Activated CD4-positive, alpha-beta T cell treated with anti-CD3 and anti-CD28 coated beads, Interleukin-2, amount 10 ng/mL, durations not matched to agents 24 days and 14 days (primary cell): ENCODE measurements at regions not wholly inside any gene's neighbourhood (a gene's known extent, or its start where the extent isn't known, plus 50 kb on each side); places are given as distances from the start of the nearest gene placed in this dataset.

Experiments
- DNase-seq: peaks from one replicate; pipeline ENCODE4 v3.0.0; 2022
- H3K27ac Mint-ChIP-seq: one replicate; pipeline ENCODE4 v1.8.0; 2022; ENCODE audit warnings: mild to moderate bottlenecking, mixed read lengths
- H3K27me3 Mint-ChIP-seq: one replicate; pipeline ENCODE4 v1.8.0; 2022; ENCODE audit warnings: mixed read lengths
- H3K36me3 Mint-ChIP-seq: one replicate; pipeline ENCODE4 v1.8.0; 2022; ENCODE audit warnings: low read depth, mild to moderate bottlenecking, mixed read lengths
- H3K4me1 Mint-ChIP-seq: one replicate; pipeline ENCODE4 v1.8.0; 2021; ENCODE audit warnings: mixed read lengths
- H3K4me3 Mint-ChIP-seq: one replicate; pipeline ENCODE4 v1.8.0; 2022; ENCODE audit warnings: mild to moderate bottlenecking, moderate library complexity, mixed read lengths
- H3K9me3 Mint-ChIP-seq: one replicate; pipeline ENCODE4 v1.8.0; 2021; ENCODE audit warnings: mixed read lengths
- intact Hi-C: fragments of 100-400 bp; cut with micrococcal nuclease; formaldehyde crosslinking; loops from one replicate; pipeline ENCODE4 v1.15.1; 2023

- Mint-ChIP-seq H3K27ac (no peak overlapping the region), H3K4me1 (no peaks in the 10 kb centered on the region), H3K4me3 (no peak overlapping the region), H3K9me3 (no peaks in the 10 kb centered on the region), H3K36me3 (no peaks in the 10 kb centered on the region), H3K27me3 (peaks cover 2% of the 10 kb centered on the region)
- intact Hi-C loops = no loop called here
- no peak for DNase-seq
Measured at GRCh38 chr13:76703216-76703615, 183.0 kb downstream of the KCTD12 start.

DNA sequence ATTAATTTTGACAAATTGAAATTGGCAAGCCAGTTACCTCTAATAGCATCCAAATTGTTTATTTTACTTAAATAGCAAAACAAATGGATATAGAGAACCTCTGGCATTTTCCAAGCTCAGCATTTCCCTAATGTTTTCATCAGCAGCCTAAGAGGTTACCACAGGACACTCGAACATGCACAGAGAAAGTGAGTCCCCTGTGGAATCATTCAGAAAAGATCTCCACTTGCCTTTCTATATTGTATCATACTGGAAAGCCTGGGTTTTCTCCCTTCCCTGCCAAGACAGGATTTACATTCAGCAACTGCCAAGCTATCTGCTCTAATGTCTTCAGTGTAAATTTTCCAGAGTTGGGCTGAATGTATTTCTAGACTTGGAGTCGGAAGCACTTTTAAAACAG is 188.9 kb downstream of the KCTD12 start:
- no peak for DNase-seq
- no peaks in the 10 kb centered on the region for H3K27me3 Mint-ChIP-seq
- intact Hi-C loops = no loop called here
- H3K9me3 Mint-ChIP-seq = no peaks in the 10 kb centered on the region
- H3K36me3 Mint-ChIP-seq = no peaks in the 10 kb centered on the region
- no peak overlapping the region for H3K27ac Mint-ChIP-seq
- no peaks in the 10 kb centered on the region for H3K4me1 Mint-ChIP-seq
- no peak overlapping the region for H3K4me3 Mint-ChIP-seq

GRCh38 chr13:76696370-76696769 is 189.8 kb downstream of the KCTD12 start:
- no peaks in the 10 kb centered on the region for H3K36me3 Mint-ChIP-seq
- H3K9me3 Mint-ChIP-seq = no peaks in the 10 kb centered on the region
- no peaks in the 10 kb centered on the region for H3K27me3 Mint-ChIP-seq
- intact Hi-C loops = no loop called here
- no peak for DNase-seq
- no peak overlapping the region for H3K27ac Mint-ChIP-seq
- no peak overlapping the region for H3K4me3 Mint-ChIP-seq
- H3K4me1 Mint-ChIP-seq = no peaks in the 10 kb centered on the region

DNA sequence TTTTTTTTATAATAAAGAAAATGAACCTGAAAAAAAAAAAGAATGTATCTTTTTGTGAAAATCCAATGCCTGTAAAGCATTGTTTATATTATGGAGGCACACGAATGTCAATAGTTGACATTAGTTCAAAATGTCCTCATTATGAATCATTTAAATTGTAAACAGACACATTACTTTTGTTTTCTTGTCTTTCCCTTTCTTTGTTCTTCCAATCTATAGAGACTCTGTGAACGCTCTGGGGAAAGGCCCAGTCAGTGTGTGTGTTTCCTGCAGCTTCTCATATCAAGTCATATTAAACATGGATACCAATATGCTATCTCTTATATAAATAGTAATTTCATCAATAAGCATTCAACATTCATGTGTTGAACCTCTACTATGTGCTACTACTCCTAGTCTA is 193.1 kb downstream of the KCTD12 start:
- Mint-ChIP-seq H3K27ac (no peak overlapping the region), H3K36me3 (no peaks in the 10 kb centered on the region), H3K27me3 (no peaks in the 10 kb centered on the region), H3K4me1 (no peaks in the 10 kb centered on the region), H3K9me3 (no peaks in the 10 kb centered on the region), H3K4me3 (no peak overlapping the region)
- DNase-seq = no peak
- intact Hi-C loops = no loop called here

GRCh38 chr13:76692346-76692745 is 193.9 kb downstream of the KCTD12 start:
- no peak for DNase-seq
- Mint-ChIP-seq H3K27me3 (no peaks in the 10 kb centered on the region), H3K36me3 (no peaks in the 10 kb centered on the region), H3K9me3 (no peaks in the 10 kb centered on the region), H3K4me1 (no peaks in the 10 kb centered on the region), H3K4me3 (no peak overlapping the region), H3K27ac (no peak overlapping the region)
- intact Hi-C loops = no loop called here

- no peak for DNase-seq
- intact Hi-C loops = no loop called here
- Mint-ChIP-seq H3K9me3 (no peaks in the 10 kb centered on the region), H3K4me1 (no peaks in the 10 kb centered on the region), H3K36me3 (no peaks in the 10 kb centered on the region), H3K27ac (no peak overlapping the region), H3K27me3 (no peaks in the 10 kb centered on the region), H3K4me3 (no peak overlapping the region)
Measured at GRCh38 chr13:76690611-76691010, 195.6 kb downstream of the KCTD12 start.

DNA sequence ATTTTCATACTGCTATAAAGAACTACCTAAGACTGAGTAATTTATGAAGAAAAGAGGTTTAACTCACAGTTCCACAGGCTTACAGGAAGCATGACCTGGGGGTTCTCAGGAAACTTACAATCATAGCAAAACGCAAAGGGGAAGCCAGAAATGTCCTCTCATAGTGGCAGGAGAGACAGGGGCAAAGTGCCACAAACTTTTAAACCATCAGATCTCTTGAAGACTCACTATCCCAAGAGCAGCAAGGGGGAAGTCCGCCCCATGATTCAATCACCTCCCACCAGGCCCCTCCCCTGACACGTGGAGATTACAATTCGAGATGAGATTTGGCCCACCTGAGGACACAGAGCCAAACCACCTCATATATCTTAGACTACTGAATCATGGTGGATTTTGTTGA is 198.7 kb downstream of the KCTD12 start:
- Mint-ChIP-seq H3K4me1 (no peaks in the 10 kb centered on the region), H3K9me3 (no peaks in the 10 kb centered on the region), H3K4me3 (no peak overlapping the region), H3K27me3 (peaks cover 2% of the 10 kb centered on the region), H3K27ac (no peak overlapping the region), H3K36me3 (no peaks in the 10 kb centered on the region)
- no peak for DNase-seq
- intact Hi-C loops = no loop called here

GRCh38 chr13:76685938-76686337 is 200.3 kb downstream of the KCTD12 start:
- intact Hi-C loops = no loop called here
- no peak overlapping the region for H3K4me3 Mint-ChIP-seq
- H3K36me3 Mint-ChIP-seq = no peaks in the 10 kb centered on the region
- H3K4me1 Mint-ChIP-seq = no peaks in the 10 kb centered on the region
- no peak for DNase-seq
- peaks cover 2% of the 10 kb centered on the region for H3K27me3 Mint-ChIP-seq
- H3K27ac Mint-ChIP-seq = no peak overlapping the region
- H3K9me3 Mint-ChIP-seq = no peaks in the 10 kb centered on the region

GRCh38 chr13:76684336-76684735 is 201.9 kb downstream of the KCTD12 start:
- no peaks in the 10 kb centered on the region for H3K36me3 Mint-ChIP-seq
- H3K27ac Mint-ChIP-seq = no peak overlapping the region
- H3K27me3 Mint-ChIP-seq = peaks cover 2% of the 10 kb centered on the region
- intact Hi-C loops = no loop called here
- H3K9me3 Mint-ChIP-seq = no peaks in the 10 kb centered on the region
- no peaks in the 10 kb centered on the region for H3K4me1 Mint-ChIP-seq
- no peak for DNase-seq
- no peak overlapping the region for H3K4me3 Mint-ChIP-seq

DNA sequence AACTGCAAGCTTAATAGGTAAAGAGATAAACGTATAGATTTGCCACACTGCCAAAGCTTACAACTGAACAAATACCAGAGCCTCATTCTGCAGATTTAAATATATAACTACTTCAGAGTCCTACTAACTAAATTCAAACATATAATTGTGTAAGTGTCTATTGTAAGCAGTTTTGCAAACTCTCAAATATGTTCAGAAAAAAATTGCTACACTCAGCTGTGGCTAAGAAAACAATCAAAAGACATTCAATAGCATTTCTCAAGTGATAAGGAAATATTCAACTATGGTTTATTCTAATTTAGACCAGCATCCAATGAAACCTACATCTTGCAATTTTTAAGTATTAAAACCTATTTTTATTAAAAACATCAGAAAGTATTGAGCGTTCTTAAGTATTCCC is 202.4 kb downstream of the KCTD12 start:
- no peak for DNase-seq
- no peaks in the 10 kb centered on the region for H3K36me3 Mint-ChIP-seq
- no peaks in the 10 kb centered on the region for H3K4me1 Mint-ChIP-seq
- H3K4me3 Mint-ChIP-seq = no peak overlapping the region
- intact Hi-C loops = no loop called here
- H3K27me3 Mint-ChIP-seq = peaks cover 2% of the 10 kb centered on the region
- no peaks in the 10 kb centered on the region for H3K9me3 Mint-ChIP-seq
- no peak overlapping the region for H3K27ac Mint-ChIP-seq

DNA sequence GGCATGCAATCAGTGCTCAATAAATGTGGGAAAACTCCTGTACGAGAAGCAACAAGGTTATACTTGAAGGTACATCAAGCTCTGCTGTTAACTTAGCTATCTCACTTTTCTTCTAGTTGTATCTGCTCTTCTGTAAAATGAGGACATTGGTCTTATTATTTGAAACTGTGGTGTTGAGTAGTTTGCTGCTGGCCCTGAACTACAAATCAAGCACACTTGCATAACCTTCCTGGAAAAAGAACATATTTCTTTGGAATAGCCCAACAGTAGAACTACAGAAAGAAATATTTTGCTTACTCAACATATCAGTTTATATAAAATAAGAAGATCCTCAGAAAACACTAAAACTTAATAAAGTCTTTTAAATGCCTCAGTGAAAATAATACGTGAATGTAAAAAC is 203.0 kb downstream of the KCTD12 start:
- Mint-ChIP-seq H3K27ac (no peak overlapping the region), H3K4me3 (no peak overlapping the region), H3K36me3 (no peaks in the 10 kb centered on the region), H3K27me3 (peaks cover 2% of the 10 kb centered on the region), H3K4me1 (no peaks in the 10 kb centered on the region), H3K9me3 (no peaks in the 10 kb centered on the region)
- intact Hi-C loops = no loop called here
- DNase-seq = no peak

DNA sequence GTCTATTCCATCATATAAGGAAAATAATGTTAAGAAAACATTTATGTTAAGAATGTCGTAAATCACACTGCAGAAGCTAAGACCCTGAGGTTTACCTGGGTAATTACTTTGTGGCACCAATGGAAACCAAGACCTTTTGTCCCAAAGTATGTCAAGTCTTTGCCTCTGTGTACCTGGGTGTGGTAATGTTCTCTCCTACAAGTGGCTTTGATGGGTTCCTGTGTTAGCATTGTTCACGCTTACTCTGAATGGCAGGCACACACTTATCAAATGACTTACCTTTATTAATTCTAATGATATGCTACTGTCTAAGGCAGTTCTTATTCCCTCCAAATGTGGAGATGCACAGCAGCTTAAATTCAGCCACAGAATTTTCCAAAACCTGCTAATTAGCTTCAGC is 206.1 kb downstream of the KCTD12 start:
- DNase-seq = no peak
- H3K4me1 Mint-ChIP-seq = no peaks in the 10 kb centered on the region
- H3K4me3 Mint-ChIP-seq = no peak overlapping the region
- no peaks in the 10 kb centered on the region for H3K9me3 Mint-ChIP-seq
- H3K27me3 Mint-ChIP-seq = peaks cover 2% of the 10 kb centered on the region
- H3K27ac Mint-ChIP-seq = no peak overlapping the region
- H3K36me3 Mint-ChIP-seq = no peaks in the 10 kb centered on the region
- intact Hi-C loops = no loop called here

- Mint-ChIP-seq H3K4me1 (no peaks in the 10 kb centered on the region), H3K27ac (no peak overlapping the region), H3K4me3 (no peak overlapping the region), H3K27me3 (peaks cover 1% of the 10 kb centered on the region), H3K9me3 (no peaks in the 10 kb centered on the region), H3K36me3 (no peaks in the 10 kb centered on the region)
- intact Hi-C loops = no loop called here
- no peak for DNase-seq
Measured at GRCh38 chr13:76677043-76677442, 209.2 kb downstream of the KCTD12 start.

- no peak for DNase-seq
- no peaks in the 10 kb centered on the region for H3K36me3 Mint-ChIP-seq
- H3K4me3 Mint-ChIP-seq = no peak overlapping the region
- H3K4me1 Mint-ChIP-seq = no peaks in the 10 kb centered on the region
- no peaks in the 10 kb centered on the region for H3K9me3 Mint-ChIP-seq
- no peak overlapping the region for H3K27ac Mint-ChIP-seq
- peaks cover 1% of the 10 kb centered on the region for H3K27me3 Mint-ChIP-seq
- intact Hi-C loops = no loop called here
Measured at GRCh38 chr13:76672420-76672819, 213.8 kb downstream of the KCTD12 start.

GRCh38 chr13:76668716-76669115 is 217.5 kb downstream of the KCTD12 start:
- Mint-ChIP-seq H3K4me3 (no peak overlapping the region), H3K4me1 (no peaks in the 10 kb centered on the region), H3K36me3 (no peaks in the 10 kb centered on the region), H3K27me3 (peaks cover 3% of the 10 kb centered on the region), H3K27ac (no peak overlapping the region), H3K9me3 (no peaks in the 10 kb centered on the region)
- intact Hi-C loops = loop anchor here (5.0 kb wide), 1 partner anchor 234 kb away; no protein-coding TSS in a partner anchor
- no peak for DNase-seq
